ENCODE measurements at regions not wholly inside any gene's neighbourhood (a gene's known extent, or its start where the extent isn't known, plus 50 kb on each side); places are given as distances from the start of the nearest gene placed in this dataset.

GRCh38 chr22:48346311-48346710, 1481.4 kb downstream of the BRD1 start:
- Histone ChIP-seq H3K4me2 (ENCODE audit: low read length) (no peak overlapping the region), H2AFZ (ENCODE audit: low read length) (no peak overlapping the region), H3K9ac (ENCODE audit: low read length) (no peak overlapping the region), H3F3A (ENCODE audit: low read length, unreplicated experiment) (no peaks in the 10 kb centered on the region), H3K9me3 (ENCODE audit: low read length) (no peaks in the 10 kb centered on the region), H3K4me3 (ENCODE audit: low read length) (no peak overlapping the region), H3K27ac (ENCODE audit: low read length) (no peak overlapping the region), H3K27me3 (ENCODE audit: low read length) (no peaks in the 10 kb centered on the region), H4K20me1 (ENCODE audit: low read length) (no peaks in the 10 kb centered on the region), H3K4me1 (ENCODE audit: insufficient read depth, low read length) (no peaks in the 10 kb centered on the region), H3K36me3 (ENCODE audit: low read depth, low read length) (no peaks in the 10 kb centered on the region), H3K9me2 (replicated peaks; ENCODE audit: low read length) (no peaks in the 10 kb centered on the region), H3K79me2 (ENCODE audit: low read length) (no peaks in the 10 kb centered on the region)
- no peak for DNase-seq
- no peak for TF ChIP-seq EZH2phosphoT487 (IDR thresholded peaks at IDR 0.05; ENCODE audit: borderline replicate concordance, low read length)
- TF ChIP-seq EZH2 (IDR thresholded peaks at IDR 0.05; ENCODE audit: low read length, unreplicated experiment), result no peak
- no peak for TF ChIP-seq CTCF (conservative IDR thresholded peaks at IDR 0.05; ENCODE audit: low read depth, low read length)
- no TSS peak for BruUV-seq (replicated peaks)
- ChIA-PET POLR2A (ENCODE audit: unreplicated experiment) (no interaction called here), CTCF (no interaction called here)
- intact Hi-C loops (cut with micrococcal nuclease), result no loop called here
- no peak for ATAC-seq

GRCh38 chr22:48345631-48346030, 1482.0 kb downstream of the BRD1 start:
- POLR2A ChIA-PET (ENCODE audit: unreplicated experiment), result no interaction called here
- no peaks in the 10 kb centered on the region for H3F3A ChIP-seq (ENCODE audit: low read length, unreplicated experiment)
- H3K4me2 ChIP-seq (ENCODE audit: low read length), result no peak overlapping the region
- ATAC-seq (no peak), DNase-seq (no peak)
- no peaks in the 10 kb centered on the region for H4K20me1 ChIP-seq (ENCODE audit: low read length)
- H3K27ac ChIP-seq (ENCODE audit: low read length), result no peak overlapping the region
- CTCF ChIA-PET, result no interaction called here
- H3K9me2 ChIP-seq (replicated peaks; ENCODE audit: low read length), result no peaks in the 10 kb centered on the region
- H3K36me3 ChIP-seq (ENCODE audit: low read depth, low read length), result no peaks in the 10 kb centered on the region
- H3K4me1 ChIP-seq (ENCODE audit: insufficient read depth, low read length), result no peaks in the 10 kb centered on the region
- no peak overlapping the region for H3K4me3 ChIP-seq (ENCODE audit: low read length)
- H2AFZ ChIP-seq (ENCODE audit: low read length), result no peak overlapping the region
- H3K79me2 ChIP-seq (ENCODE audit: low read length), result no peaks in the 10 kb centered on the region
- no peak overlapping the region for H3K9ac ChIP-seq (ENCODE audit: low read length)
- no peaks in the 10 kb centered on the region for H3K27me3 ChIP-seq (ENCODE audit: low read length)
- H3K9me3 ChIP-seq (ENCODE audit: low read length), result no peaks in the 10 kb centered on the region
- TF ChIP-seq EZH2 (IDR thresholded peaks at IDR 0.05; ENCODE audit: low read length, unreplicated experiment) (no peak), CTCF (conservative IDR thresholded peaks at IDR 0.05; ENCODE audit: low read depth, low read length) (no peak), EZH2phosphoT487 (IDR thresholded peaks at IDR 0.05; ENCODE audit: borderline replicate concordance, low read length) (no peak)
- BruUV-seq (replicated peaks), result no TSS peak
- intact Hi-C loops (cut with micrococcal nuclease), result no loop called here

- CTCF ChIA-PET, result no interaction called here
- Histone ChIP-seq H3K27me3 (ENCODE audit: low read length) (no peaks in the 10 kb centered on the region), H3F3A (ENCODE audit: low read length, unreplicated experiment) (no peaks in the 10 kb centered on the region), H3K9me2 (replicated peaks; ENCODE audit: low read length) (no peaks in the 10 kb centered on the region), H3K4me2 (ENCODE audit: low read length) (no peak overlapping the region), H4K20me1 (ENCODE audit: low read length) (no peaks in the 10 kb centered on the region), H3K79me2 (ENCODE audit: low read length) (no peaks in the 10 kb centered on the region), H3K4me1 (ENCODE audit: insufficient read depth, low read length) (no peaks in the 10 kb centered on the region), H3K27ac (ENCODE audit: low read length) (no peak overlapping the region), H2AFZ (ENCODE audit: low read length) (no peak overlapping the region), H3K4me3 (ENCODE audit: low read length) (no peak overlapping the region), H3K9ac (ENCODE audit: low read length) (no peak overlapping the region), H3K36me3 (ENCODE audit: low read depth, low read length) (no peaks in the 10 kb centered on the region), H3K9me3 (ENCODE audit: low read length) (no peaks in the 10 kb centered on the region)
- no peak for ATAC-seq
- no peak for DNase-seq
- no TSS peak for BruUV-seq (replicated peaks)
- intact Hi-C loops (cut with micrococcal nuclease), result no loop called here
- POLR2A ChIA-PET (ENCODE audit: unreplicated experiment), result no interaction called here
- TF ChIP-seq EZH2 (IDR thresholded peaks at IDR 0.05; ENCODE audit: low read length, unreplicated experiment), result no peak
- TF ChIP-seq EZH2phosphoT487 (IDR thresholded peaks at IDR 0.05; ENCODE audit: borderline replicate concordance, low read length), result no peak
- no peak for TF ChIP-seq CTCF (conservative IDR thresholded peaks at IDR 0.05; ENCODE audit: low read depth, low read length)
These were observed 1484.2 kb downstream of the BRD1 start for GRCh38 chr22:48343461-48343860.

All from PC-3 (cell line).